HuH-7 (cell line): ENCODE measurements at regions not wholly inside any gene's neighbourhood (a gene's known extent, or its start where the extent isn't known, plus 50 kb on each side); places are given as distances from the start of the nearest gene placed in this dataset.
A peak's percentile ranks its signal among the peaks of the same experiment; 100 is the strongest.

Experiments used
- DNase-seq: peaks from one replicate; pipeline ENCODE4 v3.0.0; 2011; ENCODE audit warnings: low spot score

DNA sequence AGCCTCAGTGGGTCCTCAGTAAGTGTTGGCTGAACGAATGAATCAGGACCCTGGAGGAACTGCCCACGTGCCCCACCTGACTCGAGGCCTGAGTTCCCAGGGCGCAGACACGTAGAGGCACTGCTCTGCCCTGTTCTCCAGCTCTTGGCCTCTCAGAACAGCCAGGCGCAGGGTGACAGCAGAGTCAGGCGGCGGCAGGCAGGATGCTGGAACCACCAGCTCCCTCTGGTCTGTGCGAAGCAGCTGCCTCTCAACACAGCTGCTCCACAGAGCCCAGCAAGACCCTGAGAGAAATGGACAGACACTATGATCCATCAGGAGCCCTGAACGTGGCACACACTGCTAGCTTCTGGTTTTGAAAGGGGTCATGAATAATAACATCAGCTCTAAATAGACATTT, 53.1 kb upstream of the BCO1 start:
- DNase-seq: no peak

DNA sequence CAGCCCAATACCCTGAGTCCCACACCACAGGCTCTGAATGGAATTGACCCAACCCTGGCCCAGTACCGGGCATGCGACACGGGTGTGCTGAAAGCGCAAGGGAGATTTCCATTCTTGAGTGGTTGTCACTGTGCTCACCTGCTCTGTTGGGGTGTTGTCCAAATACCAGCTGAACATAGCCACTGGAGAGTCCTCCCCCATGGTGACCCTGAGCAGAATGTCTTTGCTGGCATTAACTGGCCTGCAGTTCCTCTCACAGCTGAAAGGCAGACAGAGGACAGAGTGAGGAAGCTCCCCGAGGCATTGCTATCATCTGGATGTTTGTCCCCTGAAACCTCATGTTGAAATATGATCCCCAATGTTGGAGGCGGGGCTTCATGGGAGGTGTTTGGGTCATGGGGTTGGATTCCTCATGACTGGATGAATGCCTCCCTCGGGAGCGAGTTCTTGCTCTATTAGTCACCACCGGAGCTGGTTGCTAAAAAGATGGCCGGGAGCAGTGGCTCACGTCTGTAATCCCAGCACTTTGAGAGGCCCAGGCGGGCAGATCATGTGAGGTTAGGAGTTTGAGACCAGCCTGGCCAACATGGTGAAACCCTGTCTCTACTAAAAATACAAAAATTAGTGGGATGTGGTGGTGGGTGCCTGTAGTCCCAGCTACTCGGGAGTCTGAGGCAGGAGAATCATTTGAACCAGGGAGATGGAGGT, 57.3 kb upstream of the BCO1 start:
- peak; percentile 52 for DNase-seq

DNA sequence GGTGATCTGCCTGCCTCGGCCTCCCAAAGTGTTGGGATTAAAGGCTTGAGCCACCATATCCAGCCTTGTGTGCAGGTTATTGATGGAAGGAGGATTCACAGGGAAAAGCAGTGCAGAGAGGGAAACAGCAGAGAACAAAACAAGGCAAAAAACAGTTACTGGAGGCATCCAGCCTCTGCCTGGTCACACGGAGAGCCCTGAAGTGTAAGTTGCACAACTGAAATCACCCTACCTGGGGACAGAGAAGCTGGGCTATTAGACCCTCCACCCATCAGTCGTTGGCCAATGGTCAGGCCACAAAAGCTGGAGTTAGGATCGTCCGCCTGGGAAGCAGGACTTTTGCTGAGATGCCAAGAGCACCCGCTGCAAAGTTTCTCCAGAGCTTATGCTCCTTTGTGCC, 57.9 kb upstream of the BCO1 start:
- DNase-seq: no peak

DNA sequence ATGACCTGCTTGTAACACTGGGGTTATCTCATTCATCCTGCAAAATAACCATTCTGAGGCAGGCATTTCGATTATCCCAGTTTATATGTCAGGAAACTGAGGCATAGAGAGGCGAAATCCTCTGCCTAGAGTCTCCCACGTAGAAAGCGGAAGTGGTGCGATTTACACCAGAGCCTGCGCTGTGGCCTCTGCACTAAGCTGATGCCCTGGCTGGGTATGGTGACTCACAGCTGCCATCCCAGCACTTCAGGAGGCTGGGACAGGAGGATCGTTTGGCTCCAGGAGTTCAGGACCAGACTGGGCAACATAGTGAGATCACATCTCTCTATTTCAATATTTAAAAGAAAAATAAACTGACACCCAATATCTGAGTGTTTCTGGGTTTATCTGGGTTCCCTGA, 59.3 kb upstream of the BCO1 start:
- DNase-seq: no peak

DNA sequence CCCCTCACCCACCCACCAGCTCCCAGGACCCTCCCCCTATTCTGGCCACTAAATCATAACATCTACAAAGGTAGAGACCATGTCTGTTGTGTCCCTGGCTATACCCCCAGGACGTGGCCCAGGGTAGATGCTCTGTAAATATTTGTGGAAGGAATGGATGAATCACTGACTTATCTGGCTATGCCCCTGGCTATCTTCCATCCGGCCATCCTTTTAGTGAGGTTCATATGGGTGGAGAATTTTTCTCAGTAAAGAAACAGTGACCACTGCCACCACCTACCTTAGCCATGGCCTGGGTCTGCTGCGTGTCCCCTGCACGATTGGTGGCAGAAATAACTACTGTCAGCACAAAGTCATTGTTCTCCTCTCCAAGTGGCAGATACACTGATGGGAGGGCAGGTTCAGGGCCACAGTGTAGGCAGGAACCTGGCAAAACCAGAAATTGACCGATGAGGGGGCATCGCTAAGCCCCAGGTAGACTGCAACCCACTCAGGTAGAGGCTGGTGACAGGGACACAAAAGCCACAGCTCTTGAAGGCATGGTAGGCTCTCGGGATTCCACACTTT, 63.1 kb upstream of the BCO1 start:
- no peak for DNase-seq

DNA sequence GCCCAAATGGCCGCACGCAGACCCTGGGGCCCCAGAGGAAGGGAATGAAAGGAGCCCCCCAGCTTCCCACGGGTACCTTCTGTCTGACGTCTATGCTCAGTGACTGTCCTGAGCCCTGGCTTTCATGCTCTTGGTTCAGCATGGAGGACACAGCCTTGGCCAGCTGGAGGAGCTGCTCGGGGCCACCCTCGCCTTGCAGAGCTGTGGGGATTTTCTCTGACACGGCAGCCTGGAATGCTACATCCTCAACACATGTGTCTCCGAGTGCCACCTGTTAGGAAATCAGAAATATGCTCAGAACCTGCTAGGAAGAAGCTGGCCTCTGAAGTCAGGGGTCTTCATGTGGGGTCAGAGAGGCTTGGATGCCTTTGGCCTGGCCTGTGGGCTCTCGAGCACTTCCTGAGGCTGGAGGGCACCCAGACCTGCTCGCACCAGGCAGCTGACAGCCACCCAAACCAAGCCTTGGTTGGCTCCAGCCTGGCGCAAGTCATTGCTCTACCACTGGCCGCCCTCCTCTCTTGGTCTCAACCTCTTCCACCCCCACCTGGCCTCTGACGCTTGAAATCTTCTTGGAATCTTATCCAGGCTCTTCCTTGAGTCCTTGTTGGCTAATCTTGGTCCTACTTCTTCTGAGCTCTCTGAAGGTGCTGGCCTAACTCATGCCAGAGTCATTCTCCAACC, 63.7 kb upstream of the BCO1 start:
- no peak for DNase-seq

DNA sequence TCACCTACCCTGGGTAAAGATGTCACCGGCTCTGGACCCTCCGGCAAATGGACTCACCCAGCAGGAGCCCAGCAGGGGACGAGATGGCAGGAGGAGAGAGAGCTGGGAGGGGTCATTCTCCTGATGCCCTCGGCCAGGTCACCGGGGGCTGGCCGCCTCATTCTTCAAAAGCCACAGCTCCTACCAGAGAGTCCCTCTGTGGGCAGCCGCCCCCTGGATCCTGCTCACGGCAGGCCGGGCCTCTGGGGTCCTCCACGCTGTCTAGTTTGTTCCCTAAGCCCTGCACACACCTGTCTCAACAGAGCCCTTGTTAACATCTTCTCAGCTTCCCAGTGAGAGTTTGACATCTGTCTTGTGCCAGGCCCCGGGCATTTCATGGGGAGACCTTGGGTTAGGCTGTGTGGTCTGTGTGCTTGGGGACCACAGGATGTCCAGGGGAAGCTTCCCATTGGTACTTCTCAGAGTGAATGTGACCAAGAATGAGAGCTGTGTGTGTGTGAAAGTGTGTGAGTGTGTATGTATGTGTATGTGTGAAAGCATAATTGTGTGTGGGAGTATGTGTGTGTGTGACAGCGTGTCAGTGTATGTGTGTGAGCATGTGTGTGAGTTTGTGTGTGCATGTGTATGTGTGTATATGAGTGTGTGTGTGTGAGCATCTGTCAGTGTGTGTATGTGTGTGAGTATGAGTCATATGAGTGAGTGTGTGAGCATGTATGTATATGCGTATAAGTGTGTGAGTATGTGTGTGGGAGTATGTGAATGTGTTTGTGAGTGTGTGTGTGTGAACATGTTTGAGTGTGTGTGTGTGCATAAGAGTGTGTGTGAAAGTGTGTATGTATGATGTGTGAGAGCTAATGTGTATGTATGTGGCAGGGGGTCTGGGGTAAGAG, 65.5 kb upstream of the BCO1 start:
- DNase-seq: no peak

DNA sequence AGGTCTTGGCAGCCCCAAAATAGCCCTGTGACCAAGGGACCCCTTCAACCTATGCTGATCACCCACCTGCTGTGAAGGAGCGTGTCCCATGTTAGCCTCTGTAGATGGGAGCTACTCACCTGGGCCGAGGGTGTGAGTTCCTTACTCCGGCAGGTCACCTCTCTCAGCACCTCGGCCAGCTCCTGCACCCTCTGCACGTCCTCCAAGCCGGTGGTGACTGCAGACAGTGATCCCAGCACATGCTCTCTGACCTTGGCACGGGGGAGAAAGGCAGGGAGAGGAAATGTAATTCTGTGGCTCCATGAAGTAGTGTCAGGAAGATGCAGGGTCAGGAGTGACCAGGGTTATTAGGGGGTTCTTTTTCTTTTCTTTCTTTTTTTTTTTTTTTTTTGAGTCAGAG, 67.7 kb upstream of the BCO1 start:
- peak; percentile 53 for DNase-seq

DNA sequence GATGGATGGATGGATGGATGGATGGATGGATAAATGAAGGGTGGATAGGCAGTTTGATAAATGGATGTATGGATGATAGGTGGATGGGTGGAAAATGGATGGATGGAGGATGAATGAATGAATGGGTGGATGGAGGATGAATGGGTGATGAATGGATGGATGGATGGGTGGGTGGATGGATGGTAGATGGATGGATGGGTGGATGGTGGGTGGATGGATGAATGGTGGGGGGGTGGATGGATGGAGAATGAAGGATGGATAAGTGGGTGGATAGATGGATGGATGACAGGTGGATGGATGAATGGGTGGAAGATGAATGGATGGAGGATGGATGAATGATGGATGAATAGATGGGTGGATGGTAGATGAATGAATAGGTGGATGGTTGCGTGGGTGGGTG, 70.1 kb upstream of the BCO1 start:
- no peak for DNase-seq

DNA sequence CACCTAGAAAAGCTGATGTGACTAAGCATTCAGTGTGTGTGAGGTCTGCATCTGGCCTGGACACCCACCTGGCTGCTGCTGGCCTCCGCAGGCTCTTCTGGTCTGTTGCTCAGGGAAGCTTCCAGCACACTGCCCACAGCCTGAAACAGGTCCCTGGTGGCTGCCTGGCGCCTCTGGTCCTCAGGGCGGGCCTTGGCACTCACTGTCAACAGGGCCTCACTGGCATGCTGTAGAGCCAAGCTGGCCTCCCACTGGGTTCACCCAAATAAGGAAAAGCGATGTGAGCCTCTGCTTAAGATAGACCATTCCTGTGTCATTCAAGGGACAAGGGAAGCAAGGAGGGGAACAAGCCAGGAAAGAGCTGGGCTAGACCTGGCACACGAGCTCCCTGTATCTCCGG, 70.6 kb upstream of the BCO1 start:
- DNase-seq: no peak

DNA sequence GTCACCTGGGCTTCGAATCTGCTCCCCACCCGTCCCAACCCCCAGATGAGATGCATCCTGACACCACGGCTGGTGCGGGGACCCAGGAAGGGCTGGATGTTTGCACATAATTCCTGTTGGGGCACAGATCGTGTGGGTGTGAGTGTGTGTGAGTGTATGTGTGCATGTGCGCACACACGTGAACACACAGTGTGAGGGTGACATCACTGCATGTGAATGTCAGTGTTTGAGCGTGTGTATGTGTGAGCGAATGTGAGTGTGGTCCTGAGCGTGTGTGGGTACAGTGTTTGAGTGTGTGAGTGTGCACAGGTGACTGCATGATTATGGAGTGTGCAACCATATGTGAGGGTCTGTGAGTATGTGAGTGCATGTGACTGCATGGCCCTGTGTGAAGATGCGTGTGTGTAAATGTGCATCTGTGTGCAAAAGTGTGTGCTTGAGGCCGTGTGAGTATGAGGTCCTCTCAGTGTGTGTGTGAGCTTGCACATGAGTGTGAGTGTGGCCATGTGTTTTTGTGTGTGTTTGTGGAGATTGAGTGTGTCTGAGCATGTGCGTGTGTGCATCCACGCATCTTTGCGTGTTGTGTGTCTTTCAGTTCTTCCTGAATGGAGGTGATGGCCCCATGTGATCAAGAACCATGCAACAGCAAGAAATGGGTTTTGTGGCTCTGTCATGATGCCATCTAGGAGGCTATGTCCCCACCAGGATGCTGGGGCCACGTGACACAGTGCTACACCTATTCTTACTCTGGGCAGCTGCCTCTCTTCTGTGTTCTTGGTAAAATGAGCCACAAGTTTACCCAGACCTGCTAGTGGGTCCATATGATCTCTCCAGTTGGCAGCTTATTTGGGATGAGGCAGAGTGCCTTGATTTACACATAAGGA, 70.5 kb upstream of the GCSH start:
- DNase-seq: no peak

DNA sequence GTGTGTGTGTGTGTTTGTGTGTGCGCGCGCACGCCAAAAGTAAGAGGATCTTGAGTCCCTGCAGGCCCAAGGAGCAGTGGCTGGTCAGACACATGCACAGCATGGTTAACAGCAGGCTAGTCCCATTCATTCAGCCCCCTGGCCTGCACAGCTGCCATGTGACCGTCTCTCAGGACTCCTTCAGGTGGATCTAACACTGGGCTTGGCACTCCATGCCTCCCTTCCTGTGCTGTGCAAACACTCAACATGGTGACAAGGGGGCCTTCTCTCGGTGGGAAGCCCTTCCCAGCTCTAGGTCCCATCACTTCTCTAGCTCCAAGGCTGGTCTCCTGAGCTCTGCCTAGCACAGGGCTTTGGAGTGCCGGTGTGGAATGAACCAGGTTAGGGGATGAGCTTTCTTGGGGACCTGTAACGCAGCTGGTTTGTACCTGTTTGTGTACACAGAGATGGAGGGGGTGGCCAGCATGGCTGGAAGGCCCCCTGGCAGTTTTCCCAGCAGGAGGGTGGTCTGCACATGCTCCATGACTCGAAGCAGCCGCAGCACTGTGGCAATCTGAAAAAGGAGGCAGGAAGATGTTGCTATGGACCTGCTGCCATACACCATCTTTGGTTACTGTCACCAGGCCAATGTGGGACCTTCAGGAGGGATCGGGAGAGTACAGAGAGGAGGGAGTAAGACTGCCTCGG, 69.4 kb upstream of the GCSH start:
- no peak for DNase-seq

DNA sequence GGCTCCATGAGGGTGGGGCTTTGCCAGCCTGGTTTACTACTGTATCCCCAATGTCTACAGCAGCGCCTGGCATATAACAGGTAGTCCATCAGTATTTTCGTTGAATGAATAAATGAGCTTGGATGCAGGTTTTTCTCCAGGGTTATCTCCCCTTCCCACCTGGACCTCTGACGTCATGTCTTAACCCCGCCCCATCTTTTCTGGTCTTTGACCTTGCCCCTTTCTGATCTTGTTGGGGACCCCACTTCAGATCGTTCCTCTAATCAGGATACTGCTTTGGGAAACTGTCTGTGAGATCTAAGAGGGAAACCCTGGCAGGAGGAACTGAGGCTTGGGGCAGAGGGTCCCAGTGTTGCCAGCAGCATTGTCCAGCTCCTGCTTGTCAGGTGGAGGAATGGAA, 68.8 kb upstream of the GCSH start:
- DNase-seq: no peak

DNA sequence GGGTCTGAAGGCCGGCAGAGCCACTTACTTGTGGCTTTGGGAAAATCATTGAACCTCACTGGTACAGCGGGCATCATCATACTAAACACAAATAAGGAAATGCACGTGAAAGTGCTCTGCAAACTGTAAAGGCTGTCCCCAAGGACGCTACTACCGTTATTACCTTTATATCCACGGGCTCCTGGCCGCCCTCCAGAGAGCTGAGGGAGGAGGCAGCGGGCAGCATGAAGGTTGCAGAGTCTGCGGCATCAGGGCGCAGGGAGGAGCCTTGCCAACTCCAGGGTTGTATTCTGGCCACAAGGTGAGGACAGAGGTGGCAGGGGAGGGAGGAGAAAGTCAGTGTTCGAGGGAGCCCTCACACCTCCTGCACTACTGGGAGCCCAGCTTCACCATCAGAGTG, 68.3 kb upstream of the GCSH start:
- no peak for DNase-seq

DNA sequence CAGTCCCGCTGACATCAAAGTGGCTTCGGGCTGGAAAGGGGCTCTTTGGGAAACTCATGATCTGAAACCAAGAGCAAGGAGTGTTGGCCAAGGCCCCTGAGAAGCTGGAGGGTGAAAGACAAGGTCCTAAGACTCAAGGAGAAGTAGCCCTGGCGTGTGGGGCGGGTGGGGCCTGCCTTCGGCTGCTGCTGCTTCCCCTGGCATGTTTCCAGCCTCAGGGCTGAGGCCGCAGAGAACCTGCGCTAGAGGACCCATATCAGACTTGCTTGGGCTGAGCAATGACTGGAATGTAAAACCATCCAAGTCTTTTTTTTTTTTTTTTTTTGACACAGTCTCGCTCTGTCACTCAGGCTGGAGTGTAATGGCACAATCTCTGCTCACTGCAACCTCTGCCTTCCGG, 67.5 kb upstream of the GCSH start:
- no peak for DNase-seq

DNA sequence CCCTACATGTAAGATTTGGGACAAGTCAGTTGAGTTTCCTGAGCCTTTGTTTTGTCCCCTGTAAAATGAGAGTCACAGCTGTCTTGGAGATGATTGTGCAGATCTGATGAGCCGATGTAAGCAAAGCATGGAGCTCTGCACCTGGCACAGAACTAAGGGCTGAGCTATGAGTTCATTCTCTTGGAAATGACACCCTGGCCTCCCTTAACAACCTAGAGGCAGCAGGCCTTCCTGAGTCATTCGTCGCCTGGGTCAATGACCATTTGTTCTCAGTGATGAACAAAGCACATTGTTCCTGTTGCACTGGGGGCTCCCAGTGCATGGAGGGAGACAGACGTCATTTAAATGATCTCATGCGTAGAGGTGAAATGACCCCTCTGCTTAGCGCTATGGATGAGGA, 62.8 kb upstream of the GCSH start:
- DNase-seq: no peak

DNA sequence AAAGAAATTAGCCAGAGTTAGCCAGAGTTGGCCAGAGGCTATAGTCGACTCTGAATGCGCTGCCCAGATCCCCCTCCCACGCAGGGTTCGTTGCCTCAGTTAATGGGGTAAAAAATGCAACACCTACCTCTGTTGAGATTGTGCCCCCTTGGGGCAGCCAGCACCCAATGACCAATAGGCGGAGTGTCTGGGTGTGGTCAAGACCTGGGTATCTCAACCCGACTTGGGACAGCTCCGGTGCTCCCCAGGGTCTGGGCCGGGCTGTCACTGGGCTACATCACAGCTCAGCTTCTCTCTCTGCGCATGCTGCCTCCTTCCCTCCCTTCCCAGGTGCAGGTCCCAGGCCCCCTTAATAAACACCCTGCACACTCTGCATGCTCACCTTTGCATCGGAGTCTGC, 59.6 kb upstream of the GCSH start:
- no peak for DNase-seq

DNA sequence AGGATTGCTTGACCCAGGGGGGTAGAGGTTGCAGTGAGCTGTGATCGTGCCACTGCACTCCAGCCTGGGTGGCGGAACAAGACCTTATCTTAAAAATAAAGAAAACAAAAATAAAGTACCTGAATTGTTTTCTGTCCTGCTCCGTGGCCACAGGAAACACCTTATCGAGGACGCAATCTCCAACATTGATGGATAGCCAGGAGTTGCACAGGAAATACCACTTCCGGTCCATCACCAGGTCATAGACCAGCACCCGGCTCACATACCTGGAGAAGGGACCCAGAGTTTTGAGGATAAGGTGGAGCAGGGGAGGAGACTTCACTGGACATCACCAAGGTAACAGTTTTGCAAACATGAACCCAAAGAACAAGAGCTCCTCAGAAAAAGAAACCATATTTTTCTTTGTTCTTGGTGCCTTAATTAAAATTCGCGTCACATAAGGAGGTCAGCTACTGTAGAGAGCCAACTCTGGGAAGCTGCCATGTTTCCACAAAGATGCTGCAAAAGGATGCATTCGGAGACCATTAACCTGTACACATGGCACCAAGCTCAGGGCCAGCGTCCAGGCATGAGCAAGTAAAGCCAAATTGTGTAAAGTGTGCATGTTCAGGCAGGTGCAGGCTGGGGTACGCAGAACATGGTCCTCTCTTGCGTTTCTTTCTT, 55.6 kb upstream of the GCSH start:
- DNase-seq: no peak

DNA sequence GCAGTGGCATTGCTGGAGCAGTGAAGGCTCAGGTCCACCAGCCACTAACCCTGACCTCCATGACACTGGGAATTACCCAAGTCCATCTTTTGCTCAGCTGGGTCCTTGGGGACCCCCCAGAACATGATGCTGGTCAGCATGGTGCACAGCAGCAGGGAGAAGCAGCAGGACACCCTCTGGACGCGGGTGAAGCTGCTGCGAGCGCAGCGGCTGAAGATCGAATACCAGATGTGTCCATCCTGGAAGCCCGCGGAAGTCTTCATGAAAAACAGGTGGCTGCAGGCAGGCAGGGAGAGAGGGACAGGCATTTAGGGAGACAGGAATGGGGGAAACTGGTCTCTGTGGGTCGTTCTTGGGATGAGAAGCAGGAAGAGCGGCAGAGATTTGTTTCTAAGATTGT, 53.4 kb upstream of the GCSH start:
- no peak for DNase-seq

DNA sequence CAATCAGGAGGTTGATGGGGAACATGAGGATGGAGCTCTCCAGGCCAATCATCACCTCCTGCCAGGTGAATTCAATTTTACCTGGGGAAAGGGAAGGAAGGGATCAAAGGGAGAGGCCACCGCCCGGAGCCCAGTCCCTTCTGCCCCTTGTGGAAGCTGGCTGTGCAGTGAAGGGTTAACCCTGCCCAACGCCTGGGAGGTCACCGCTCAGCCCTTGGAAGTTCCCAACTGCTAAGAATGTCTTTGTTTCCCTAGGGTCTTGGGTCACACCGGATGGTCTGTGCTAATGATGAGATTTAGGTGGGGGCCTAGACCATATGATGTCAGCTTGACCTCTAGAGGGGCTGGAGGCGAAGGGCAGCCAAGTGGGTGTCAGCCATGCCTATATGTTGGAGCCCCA, 52.1 kb upstream of the GCSH start:
- no peak for DNase-seq
